GM19455 (cell line): ENCODE measurements at regions not wholly inside any gene's neighbourhood (a gene's known extent, or its start where the extent isn't known, plus 50 kb on each side); places are given as distances from the start of the nearest gene placed in this dataset.
"Not testable (repeated sequence)": the region's sequence is repeated elsewhere in the genome, so short reads cannot be mapped to it uniquely, and the experiment has no call there.

Experiments
- ATAC-seq: cut with Tn5 transposase; IDR thresholded peaks from one replicate; pipeline ENCODE4 v1.9.1; 2021; ENCODE audit not compliant: unreplicated experiment

DNA sequence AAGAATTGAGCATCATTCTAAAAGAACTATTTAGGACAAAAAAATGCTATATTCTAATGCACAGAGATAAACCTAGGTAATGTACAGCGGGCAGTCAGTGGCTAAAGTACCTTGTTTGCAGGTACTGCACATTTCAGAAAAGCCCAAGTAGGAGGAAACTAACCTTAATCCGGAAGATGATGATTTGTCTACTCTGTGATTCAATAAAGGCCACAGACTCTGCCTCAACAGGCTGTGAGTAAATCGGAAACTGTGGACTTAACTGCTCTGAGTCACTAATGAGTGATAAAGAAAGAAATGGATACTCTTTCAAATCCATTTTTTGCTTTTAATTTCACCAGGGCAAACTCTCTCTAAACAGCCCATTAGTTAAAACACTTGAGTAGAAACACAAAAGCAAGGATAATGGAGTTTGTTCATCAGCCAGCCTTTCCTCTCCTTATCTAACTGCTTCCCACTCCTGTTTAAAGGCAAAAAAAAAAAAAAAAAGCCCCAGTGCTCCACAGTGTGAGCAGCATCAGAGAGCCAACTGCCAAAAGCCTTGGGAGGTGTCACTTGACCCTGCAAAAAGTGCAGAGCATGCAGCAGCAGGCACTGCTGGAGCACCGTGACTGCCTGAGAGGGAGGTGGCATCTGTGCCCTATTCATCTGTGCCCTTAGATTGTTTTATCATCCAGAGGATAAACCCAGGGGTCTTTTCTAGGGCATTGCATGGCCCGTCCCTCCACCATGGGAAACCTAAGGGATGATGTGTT, 187.7 kb downstream of the SATB1 start:
- ATAC-seq: no peak

GRCh38 chr3:18236726-18237125, 188.4 kb downstream of the SATB1 start:
- no peak for ATAC-seq

- ATAC-seq: no peak
These were observed 190.3 kb downstream of the SATB1 start for GRCh38 chr3:18234717-18235335.

- ATAC-seq: no peak
These were observed 191.0 kb downstream of the SATB1 start for GRCh38 chr3:18233987-18234716.

- no peak for ATAC-seq
These were observed 192.8 kb downstream of the SATB1 start for GRCh38 chr3:18232317-18232716.

GRCh38 chr3:18228060-18228459, 197.1 kb downstream of the SATB1 start:
- no peak for ATAC-seq

GRCh38 chr3:18225709-18226108, 199.4 kb downstream of the SATB1 start:
- ATAC-seq: no peak

- no peak for ATAC-seq
These were observed 200.7 kb downstream of the SATB1 start for GRCh38 chr3:18224426-18224825.

DNA sequence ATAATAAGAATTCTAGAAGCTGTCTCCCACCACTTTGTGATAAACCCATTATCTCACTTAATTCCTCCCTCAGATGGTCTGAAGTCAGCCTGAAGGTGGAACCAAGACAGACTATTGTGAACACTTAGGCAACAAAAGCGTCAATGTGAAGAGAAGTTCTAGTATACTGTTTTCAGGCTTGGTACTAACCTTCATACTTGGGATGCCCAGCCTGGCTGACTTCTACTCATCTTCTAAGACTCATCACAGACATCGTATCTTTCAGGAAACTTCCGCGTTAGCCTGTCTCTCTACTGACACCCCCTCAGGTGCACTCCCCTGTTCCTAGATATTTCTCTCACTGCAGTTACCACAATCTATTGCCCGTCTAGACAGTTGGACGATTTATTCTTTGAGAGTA, 201.2 kb downstream of the SATB1 start:
- ATAC-seq: peak; percentile 35

DNA sequence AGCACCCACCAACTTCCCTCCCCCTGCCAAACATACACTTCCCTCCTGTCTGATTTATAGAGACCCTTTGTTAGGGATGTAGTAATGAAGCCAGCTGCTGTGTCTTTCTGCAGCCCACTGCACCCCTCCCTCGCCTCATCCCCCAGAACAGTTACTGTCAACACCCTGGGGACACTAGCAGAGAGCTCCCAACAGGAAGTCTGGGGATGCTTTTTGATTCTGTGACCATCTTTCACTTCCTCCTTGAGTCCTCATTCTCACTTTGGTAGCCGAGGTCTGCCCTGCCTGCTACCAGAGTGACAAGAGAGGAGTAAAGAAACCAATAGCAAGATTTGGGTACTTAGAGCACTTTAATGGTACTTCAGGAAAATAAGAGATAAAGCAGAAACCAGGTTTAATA, 201.6 kb downstream of the SATB1 start:
- peak; percentile 98 for ATAC-seq

- no peak for ATAC-seq
These were observed 202.5 kb downstream of the SATB1 start for GRCh38 chr3:18222686-18223085.

- ATAC-seq: no peak
These were observed 207.5 kb downstream of the SATB1 start for GRCh38 chr3:18217507-18218174.

- ATAC-seq: no peak
These were observed 208.1 kb downstream of the SATB1 start for GRCh38 chr3:18216996-18217395.

GRCh38 chr3:18215639-18216038, 209.5 kb downstream of the SATB1 start:
- ATAC-seq: no peak

DNA sequence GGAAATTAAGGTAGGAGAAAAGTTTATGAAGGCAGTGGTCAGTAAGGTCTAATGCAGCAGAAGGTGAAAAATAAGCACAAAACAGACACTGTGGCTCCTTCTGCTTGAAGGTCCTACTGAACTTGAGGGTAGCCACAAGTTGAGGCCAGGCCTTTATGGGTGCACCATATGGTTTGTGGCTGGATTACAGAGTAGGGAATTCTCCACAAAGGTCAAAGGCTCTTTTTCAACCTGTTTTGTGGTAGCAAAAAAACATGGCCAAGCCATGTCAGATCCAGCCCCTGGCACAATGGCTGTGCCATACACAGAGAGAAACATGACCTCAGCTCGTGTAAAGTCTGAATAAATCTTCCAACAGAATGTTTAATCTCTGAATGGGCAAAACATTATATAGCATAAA, 214.0 kb downstream of the SATB1 start:
- ATAC-seq: no peak

- ATAC-seq: no peak
These were observed 216.3 kb downstream of the SATB1 start for GRCh38 chr3:18208856-18209255.

DNA sequence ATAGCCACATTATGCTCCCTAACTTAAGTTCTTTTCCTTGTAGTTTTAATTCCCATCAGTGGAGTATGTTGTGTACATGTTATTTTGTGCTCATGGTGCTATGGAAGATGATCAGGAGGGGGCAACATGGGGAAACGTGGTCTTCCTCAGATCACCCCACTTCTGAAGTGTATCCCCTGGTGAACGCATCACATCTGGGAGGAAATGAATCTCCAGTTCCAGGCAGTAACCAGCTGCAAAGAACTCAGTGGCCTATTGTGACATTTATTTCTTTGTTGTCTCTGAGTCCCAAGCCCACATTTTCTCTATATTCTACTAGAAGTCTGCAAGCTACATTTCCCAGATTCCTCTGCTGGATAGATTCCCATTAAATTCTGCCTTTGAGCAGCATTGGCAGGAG, 217.0 kb downstream of the SATB1 start:
- ATAC-seq: no peak

DNA sequence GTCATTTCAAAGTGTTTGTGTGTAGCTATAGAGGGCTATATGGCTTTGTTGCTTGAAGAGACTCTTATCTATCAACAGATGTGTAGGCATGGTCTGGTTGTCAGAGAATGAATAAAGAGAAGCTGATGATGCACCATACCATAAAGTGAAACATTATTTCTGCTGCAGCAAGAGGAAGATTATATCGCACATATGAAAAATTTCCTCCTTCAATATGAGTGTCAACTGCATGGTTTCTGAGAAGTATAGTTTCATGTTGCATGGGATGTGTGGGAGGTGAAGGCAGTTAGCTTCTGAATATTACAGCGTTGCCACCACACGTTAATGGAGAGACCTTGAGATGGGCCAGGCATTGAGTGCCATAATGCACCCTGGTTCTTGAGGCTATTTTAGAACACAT, 217.9 kb downstream of the SATB1 start:
- ATAC-seq: no peak

GRCh38 chr3:18205701-18206100, 219.4 kb downstream of the SATB1 start:
- ATAC-seq: not testable (repeated sequence)

DNA sequence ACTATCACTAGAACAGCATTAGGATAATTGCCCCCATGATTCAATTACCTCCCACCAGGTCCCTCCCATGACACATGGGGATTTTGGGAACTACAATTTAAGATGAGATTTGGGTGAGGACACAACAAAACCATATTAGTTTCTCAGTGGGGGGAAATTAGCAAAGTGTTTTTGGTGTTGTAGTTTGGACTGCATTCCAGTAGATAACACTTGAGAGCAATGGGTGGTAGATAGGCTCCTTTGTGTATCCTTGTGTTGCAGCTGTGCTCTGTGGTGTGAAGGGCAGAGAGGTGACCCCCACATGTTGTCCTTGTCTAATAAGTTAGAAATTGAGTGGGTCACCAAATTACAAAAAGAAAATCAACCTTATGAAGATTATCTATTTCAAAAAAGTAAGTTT, 223.8 kb downstream of the SATB1 start:
- no peak for ATAC-seq

DNA sequence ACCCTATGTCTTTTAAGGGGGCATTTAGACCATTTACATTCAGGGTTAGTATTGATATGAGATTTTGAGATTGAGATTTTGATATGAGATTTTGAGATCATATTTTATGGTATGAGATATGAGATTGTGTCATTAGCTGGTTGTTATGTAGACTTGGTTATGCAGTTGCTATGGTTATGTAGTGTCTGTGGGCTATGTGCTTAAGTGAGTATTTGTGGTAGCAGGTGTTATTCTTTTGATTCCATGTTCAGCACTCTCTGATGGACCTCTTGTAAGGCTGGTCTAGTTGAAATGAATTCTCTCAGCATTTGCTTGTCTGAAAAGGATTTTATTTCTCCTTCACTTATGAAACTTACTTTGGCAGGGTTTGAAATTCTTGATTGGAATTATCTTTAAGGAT, 225.4 kb downstream of the SATB1 start:
- ATAC-seq: no peak

GRCh38 chr3:18195836-18196235, 229.3 kb downstream of the SATB1 start:
- ATAC-seq: no peak
